Calu3 (cell line): ENCODE measurements at regions not wholly inside any gene's neighbourhood (a gene's known extent, or its start where the extent isn't known, plus 50 kb on each side); places are given as distances from the start of the nearest gene placed in this dataset.

Experiments used
- BruUV-seq: library from RNA; stranded (reverse); fragments of 400-500 nt; replicated peaks from 2 replicates; lab custom pipeline; 2021; lab: Mats Ljungman, UMichigan
- CTCF ChIA-PET: fragments of 300-600 bp; sonication (Branson Sonifier 250); formaldehyde crosslinking; loops from one replicate; lab custom pipeline; 2022; ENCODE audit warnings: antibody characterized with exemption; lab: Charles Lee
- DNase-seq: peaks from one replicate; pipeline ENCODE4 v3.0.0; 2022
- H3K27ac Mint-ChIP-seq: one replicate; pipeline ENCODE4 v1.8.0; 2022; ENCODE audit warnings: mixed read lengths; ENCODE audit not compliant: unreplicated experiment
- H3K27me3 Mint-ChIP-seq: one replicate; pipeline ENCODE4 v1.8.0; 2022; ENCODE audit warnings: mixed read lengths; ENCODE audit not compliant: unreplicated experiment
- H3K36me3 Mint-ChIP-seq: one replicate; pipeline ENCODE4 v1.8.0; 2022; ENCODE audit warnings: mild to moderate bottlenecking, moderate library complexity, mixed read lengths; ENCODE audit not compliant: insufficient read depth, unreplicated experiment
- H3K4me1 Mint-ChIP-seq: one replicate; pipeline ENCODE4 v1.8.0; 2022; ENCODE audit warnings: mild to moderate bottlenecking, low read depth, mixed read lengths; ENCODE audit not compliant: unreplicated experiment
- H3K4me3 Mint-ChIP-seq: one replicate; pipeline ENCODE4 v1.8.0; 2022; ENCODE audit warnings: mild to moderate bottlenecking, low read depth, moderate library complexity, mixed read lengths; ENCODE audit not compliant: unreplicated experiment
- H3K9me3 Mint-ChIP-seq: one replicate; pipeline ENCODE4 v1.8.0; 2022; ENCODE audit warnings: low read depth, mixed read lengths; ENCODE audit not compliant: unreplicated experiment
- intact Hi-C: fragments of 100-400 bp; cut with micrococcal nuclease; formaldehyde crosslinking; loops from one replicate; pipeline ENCODE4 v1.10.0; 2022; ENCODE audit not compliant: unreplicated experiment
- TF ChIP-seq, protein P1 (sequence below): fragments of 200-600 bp; IDR thresholded peaks from one replicate; pipeline ENCODE4 v1.8.0; 2022; ENCODE audit warnings: antibody characterized with exemption; ENCODE audit not compliant: unreplicated experiment

DNA sequence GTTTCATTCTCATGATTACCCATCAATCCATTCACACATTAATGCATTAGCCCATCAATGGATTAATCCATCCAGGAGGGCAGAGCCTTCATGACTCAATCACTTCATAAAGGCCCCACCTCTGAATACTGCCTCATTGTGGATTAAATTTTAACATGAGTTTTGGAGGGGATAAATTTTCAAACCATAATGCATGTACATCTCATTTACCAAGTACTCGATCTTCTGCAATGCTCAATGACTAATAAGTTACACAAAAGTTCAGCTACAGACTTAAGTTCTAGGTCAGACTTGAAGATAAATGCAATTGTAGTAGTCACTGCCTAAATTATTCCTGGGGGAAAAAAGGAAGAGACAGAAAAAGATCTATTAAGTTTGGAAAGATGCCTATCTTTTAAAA lies 120.0 kb upstream of the OSR1 start:
- CTCF ChIA-PET: no interaction called here
- Mint-ChIP-seq H3K9me3 (no peaks in the 10 kb centered on the region), H3K27ac (no peak overlapping the region), H3K4me1 (peaks cover 24% of the 10 kb centered on the region), H3K36me3 (no peaks in the 10 kb centered on the region), H3K27me3 (no peaks in the 10 kb centered on the region), H3K4me3 (no peak overlapping the region)
- no TSS peak for BruUV-seq
- intact Hi-C loops: no loop called here
- DNase-seq: no peak
- TF ChIP-seq, protein P1, sequence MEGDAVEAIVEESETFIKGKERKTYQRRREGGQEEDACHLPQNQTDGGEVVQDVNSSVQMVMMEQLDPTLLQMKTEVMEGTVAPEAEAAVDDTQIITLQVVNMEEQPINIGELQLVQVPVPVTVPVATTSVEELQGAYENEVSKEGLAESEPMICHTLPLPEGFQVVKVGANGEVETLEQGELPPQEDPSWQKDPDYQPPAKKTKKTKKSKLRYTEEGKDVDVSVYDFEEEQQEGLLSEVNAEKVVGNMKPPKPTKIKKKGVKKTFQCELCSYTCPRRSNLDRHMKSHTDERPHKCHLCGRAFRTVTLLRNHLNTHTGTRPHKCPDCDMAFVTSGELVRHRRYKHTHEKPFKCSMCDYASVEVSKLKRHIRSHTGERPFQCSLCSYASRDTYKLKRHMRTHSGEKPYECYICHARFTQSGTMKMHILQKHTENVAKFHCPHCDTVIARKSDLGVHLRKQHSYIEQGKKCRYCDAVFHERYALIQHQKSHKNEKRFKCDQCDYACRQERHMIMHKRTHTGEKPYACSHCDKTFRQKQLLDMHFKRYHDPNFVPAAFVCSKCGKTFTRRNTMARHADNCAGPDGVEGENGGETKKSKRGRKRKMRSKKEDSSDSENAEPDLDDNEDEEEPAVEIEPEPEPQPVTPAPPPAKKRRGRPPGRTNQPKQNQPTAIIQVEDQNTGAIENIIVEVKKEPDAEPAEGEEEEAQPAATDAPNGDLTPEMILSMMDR: no peak

DNA sequence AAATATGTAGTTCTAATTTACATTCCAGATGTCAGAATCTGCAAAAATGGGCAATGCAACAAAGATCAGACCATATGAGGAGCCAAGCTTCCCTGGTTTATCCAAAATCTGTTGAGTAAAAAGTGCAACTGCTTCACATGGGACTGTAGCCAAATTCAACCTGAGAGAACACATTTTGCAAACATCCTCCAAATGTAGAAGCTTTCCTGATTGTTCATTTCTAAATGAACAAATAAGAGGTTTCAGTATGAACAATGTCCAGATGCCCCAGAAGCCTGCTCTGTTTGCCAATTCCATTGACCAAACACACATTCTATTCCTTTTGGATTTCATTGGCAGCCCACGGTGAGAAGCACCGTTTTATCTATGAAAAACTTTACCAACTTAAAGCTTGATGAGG lies 117.9 kb upstream of the OSR1 start:
- peaks cover 3% of the 10 kb centered on the region for H3K9me3 Mint-ChIP-seq
- no peak overlapping the region for H3K4me3 Mint-ChIP-seq
- DNase-seq: no peak
- intact Hi-C loops: no loop called here
- TF ChIP-seq, protein P1: no peak
- H3K27ac Mint-ChIP-seq: no peak overlapping the region
- BruUV-seq: no TSS peak
- peaks cover 24% of the 10 kb centered on the region for H3K4me1 Mint-ChIP-seq
- CTCF ChIA-PET: no interaction called here
- H3K36me3 Mint-ChIP-seq: no peaks in the 10 kb centered on the region
- H3K27me3 Mint-ChIP-seq: no peaks in the 10 kb centered on the region

DNA sequence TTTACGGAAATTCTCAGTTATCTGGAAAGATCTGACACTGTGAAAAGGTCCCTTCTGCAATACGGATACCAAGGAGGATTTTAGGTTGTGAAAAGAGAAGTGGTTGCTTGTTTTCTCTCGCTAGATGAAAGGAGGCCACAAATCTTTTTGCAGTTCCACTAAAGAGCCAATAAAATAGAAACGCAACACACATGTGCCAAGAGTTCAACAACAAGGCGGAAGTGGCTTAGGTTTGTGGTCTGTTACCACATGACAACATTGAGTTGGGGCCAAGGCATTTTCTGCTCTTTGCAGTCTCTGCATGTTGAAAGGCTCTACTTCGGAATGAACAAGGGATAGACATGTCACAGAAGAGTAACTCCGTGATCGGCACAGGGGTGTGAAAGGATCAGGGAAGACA lies 115.7 kb upstream of the OSR1 start:
- no peak for DNase-seq
- Mint-ChIP-seq H3K4me3 (no peak overlapping the region), H3K27me3 (no peaks in the 10 kb centered on the region), H3K36me3 (no peaks in the 10 kb centered on the region), H3K4me1 (peaks cover 11% of the 10 kb centered on the region), H3K9me3 (peaks cover 4% of the 10 kb centered on the region), H3K27ac (no peak overlapping the region)
- intact Hi-C loops: no loop called here
- TF ChIP-seq, protein P1: no peak
- CTCF ChIA-PET: no interaction called here
- no TSS peak for BruUV-seq

GRCh38 chr2:19473350-19473749 lies 114.9 kb upstream of the OSR1 start:
- no peaks in the 10 kb centered on the region for H3K36me3 Mint-ChIP-seq
- BruUV-seq: no TSS peak
- H3K27ac Mint-ChIP-seq: no peak overlapping the region
- no peak for DNase-seq
- H3K9me3 Mint-ChIP-seq: peaks cover 4% of the 10 kb centered on the region
- no peak overlapping the region for H3K4me3 Mint-ChIP-seq
- no peaks in the 10 kb centered on the region for H3K27me3 Mint-ChIP-seq
- CTCF ChIA-PET: no interaction called here
- TF ChIP-seq, protein P1: no peak
- H3K4me1 Mint-ChIP-seq: peaks cover 3% of the 10 kb centered on the region
- intact Hi-C loops: no loop called here
